Body of pancreas (tissue), 4 donors: ENCODE measurements at regions not wholly inside any gene's neighbourhood (a gene's known extent, or its start where the extent isn't known, plus 50 kb on each side); places are given as distances from the start of the nearest gene placed in this dataset.

ENCODE experiments used
- ATAC-seq: fragments of 150-250 bp; one replicate; pipeline ENCODE4 v1.9.1; 2016
- DNase-seq, 4 donors: peaks; one replicate each; pipeline ENCODE4 v3.0.0-alpha.2; 2019
- H3K27ac ChIP-seq, 4 donors: fragments of 200-600 bp; sonication (generic); 1 replicate in 3 of 4; 2 replicates in 1 of 4; pipeline versions ENCODE4 v1.5.1 to v1.6.1; 2016 to 2019; ENCODE audit warnings: mild to moderate bottlenecking in 1 of 4, mixed read lengths in 1 of 4, moderate library complexity in 1 of 4
- H3K27me3 ChIP-seq, 2 donors: fragments of 200-600 bp; sonication (generic); one replicate each; pipeline ENCODE4 v1.6.0; 2016; ENCODE audit warnings: mild to moderate bottlenecking in 1 of 2
- H3K36me3 ChIP-seq, 2 donors: fragments of 200-600 bp; sonication (generic); replicated peaks in 1 of 2; 2 replicates each; pipeline ENCODE4 v1.5.1; 2016; ENCODE audit warnings: low read depth in 2 of 2; ENCODE audit not compliant: insufficient read depth in 1 of 2
- H3K4me1 ChIP-seq: fragments of 200-600 bp; sonication (generic); one replicate; pipeline ENCODE4 v1.6.0; 2016
- H3K4me3 ChIP-seq, 2 donors: fragments of 200-600 bp; sonication (generic); 1 replicate in 1 of 2; 2 replicates in 1 of 2; pipeline ENCODE4 v1.5.1; 2016 to 2019
- H3K9me3 ChIP-seq, 3 donors: fragments of 200-600 bp; sonication (generic); 1 replicate in 2 of 3; 2 replicates in 1 of 3; pipeline ENCODE4 v1.5.1; 2016
- CTCF ChIP-seq, 7 experiments: fragments of 450-650 bp in 4 of 7; fragments of 200-600 bp in 3 of 7; sonication (generic) in 3 of 7; IDR thresholded peaks; one replicate each; pipeline ENCODE4 v1.5.1; 2016 to 2019; ENCODE audit warnings: antibody characterized with exemption in 7 of 7
- POLR2A ChIP-seq, 3 donors: fragments of 450-650 bp; IDR thresholded peaks; one replicate each; pipeline ENCODE4 v1.6.1; 2016; ENCODE audit warnings: antibody characterized with exemption in 3 of 3, mild to moderate bottlenecking in 2 of 3
- WGBS, 2 donors: methylation state at CpG; one replicate each; pipeline ENCODE4 v1.1.5; 2017; 5-methylcytosine and 5-hydroxymethylcytosine counted together
- intact Hi-C: fragments of 100-400 bp; cut with DNase I; formaldehyde crosslinking; loops from one replicate; pipeline ENCODE4 v1.15.1; 2023

GRCh38 chr7:124366118-124366517 lies 333.3 kb upstream of the TMEM229A start:
- H3K9me3 ChIP-seq, result no peaks in the 10 kb centered on the region
- intact Hi-C loops, result no loop called here
- no peaks in the 10 kb centered on the region for H3K4me1 ChIP-seq
- no peak for DNase-seq
- ATAC-seq, result no peak
- H3K36me3 ChIP-seq, result no peaks in the 10 kb centered on the region
- no peak overlapping the region for H3K27ac ChIP-seq
- 38 to 47% methylated on average over 1 of the region's 1 CpG for WGBS, 2 donors
- no peaks in the 10 kb centered on the region for H3K27me3 ChIP-seq
- no peak overlapping the region for H3K4me3 ChIP-seq
- TF ChIP-seq POLR2A (IDR thresholded peaks at IDR 0.05), result no peak
- no peak for TF ChIP-seq CTCF (IDR thresholded peaks at IDR 0.05)

- Histone ChIP-seq H3K4me3 (no peak overlapping the region), H3K9me3 (no peaks in the 10 kb centered on the region), H3K27me3 (no peaks in the 10 kb centered on the region), H3K4me1 (no peaks in the 10 kb centered on the region), H3K36me3 (no peaks in the 10 kb centered on the region), H3K27ac (no peak overlapping the region)
- ATAC-seq (no peak), DNase-seq (no peak)
- no peak for TF ChIP-seq CTCF (IDR thresholded peaks at IDR 0.05)
- TF ChIP-seq POLR2A (IDR thresholded peaks at IDR 0.05), result no peak
- intact Hi-C loops, result no loop called here
- 54 to 73% methylated on average over 1 of the region's 1 CpG for WGBS, 2 donors
Observed at GRCh38 chr7:124364283-124364682, 331.4 kb upstream of the TMEM229A start.

GRCh38 chr7:124354201-124354600 lies 321.3 kb upstream of the TMEM229A start:
- DNase-seq (no peak), ATAC-seq (no peak)
- intact Hi-C loops, result no loop called here
- Histone ChIP-seq H3K4me3 (no peak overlapping the region), H3K36me3 (no peaks in the 10 kb centered on the region), H3K9me3 (no peaks in the 10 kb centered on the region), H3K27me3 (no peaks in the 10 kb centered on the region), H3K27ac (no peak overlapping the region), H3K4me1 (peaks cover 3% of the 10 kb centered on the region)
- no peak for TF ChIP-seq CTCF (IDR thresholded peaks at IDR 0.05)
- TF ChIP-seq POLR2A (IDR thresholded peaks at IDR 0.05), result no peak

GRCh38 chr7:124351950-124352349 lies 319.1 kb upstream of the TMEM229A start:
- peak; percentile 63 for ATAC-seq
- intact Hi-C loops, result no loop called here

More at GRCh38 chr7:124351950-124352349, 319.1 kb upstream of the TMEM229A start:
- Histone ChIP-seq H3K9me3 (no peaks in the 10 kb centered on the region), H3K36me3 (no peaks in the 10 kb centered on the region), H3K27ac (no peak overlapping the region), H3K4me3 (no peak overlapping the region), H3K27me3 (no peaks in the 10 kb centered on the region), H3K4me1 (peaks cover 3% of the 10 kb centered on the region)
- no peak for TF ChIP-seq CTCF (IDR thresholded peaks at IDR 0.05)
- TF ChIP-seq POLR2A (IDR thresholded peaks at IDR 0.05), result no peak
- peak; percentile 22 to 53 (median 38) for DNase-seq
- WGBS, 2 donors, result 14 to 22% methylated on average over 8 of the region's 8 CpGs
